ENCODE measurements at regions not wholly inside any gene's neighbourhood (a gene's known extent, or its start where the extent isn't known, plus 50 kb on each side); places are given as distances from the start of the nearest gene placed in this dataset.

- H3K4ac ChIP-seq (ENCODE audit: low read depth in 1 of 2, low read length in 2 of 2), result no peak overlapping the region
- no peaks in the 10 kb centered on the region for H3K4me1 ChIP-seq (ENCODE audit: control insufficient read depth, insufficient read depth, low read depth, low read length)
- no peaks in the 10 kb centered on the region for H3K27me3 ChIP-seq (ENCODE audit: control insufficient read depth in 1 of 2, insufficient read depth in 1 of 2, low read length in 2 of 2)
- no peak overlapping the region for H2BK5ac ChIP-seq (ENCODE audit: low read depth, low read length, poor library complexity, severe bottlenecking)
- 93% methylated on average over 5 of the region's 5 CpGs for WGBS
- no peak overlapping the region for H3K4me2 ChIP-seq (ENCODE audit: low read length, poor library complexity, severe bottlenecking)
- no peak overlapping the region for H3K23ac ChIP-seq (ENCODE audit: low read length in 2 of 2)
- no peaks in the 10 kb centered on the region for H3K79me1 ChIP-seq (replicated peaks; ENCODE audit: low read length, poor library complexity, severe bottlenecking)
- no peak overlapping the region for H2BK120ac ChIP-seq (ENCODE audit: low read depth, low read length)
- H2AFZ ChIP-seq (ENCODE audit: low read depth, low read length), result no peak overlapping the region
- no peak overlapping the region for H3K18ac ChIP-seq (ENCODE audit: low read depth in 1 of 2, low read length in 2 of 2)
- no peak for DNase-seq
- no peak overlapping the region for H2BK12ac ChIP-seq (ENCODE audit: low read length in 2 of 2)
- no peaks in the 10 kb centered on the region for H3K36me3 ChIP-seq (ENCODE audit: control insufficient read depth in 1 of 2, insufficient read depth in 2 of 2, low read depth in 1 of 2, low read length in 2 of 2)
- no peak overlapping the region for H2BK15ac ChIP-seq (ENCODE audit: low read depth, poor library complexity, severe bottlenecking)
- no peak overlapping the region for H4K8ac ChIP-seq (ENCODE audit: low read length)
- no peaks in the 10 kb centered on the region for H3K9me3 ChIP-seq (ENCODE audit: control insufficient read depth, low read length)
- H3K4me3 ChIP-seq (ENCODE audit: insufficient read depth in 1 of 2, low read depth in 1 of 2, low read length in 2 of 2), result no peak overlapping the region
- no peak overlapping the region for H4K91ac ChIP-seq (ENCODE audit: low read length)
- no peak overlapping the region for H3K14ac ChIP-seq (ENCODE audit: low read length in 2 of 2)
- no peak overlapping the region for H2AK5ac ChIP-seq (ENCODE audit: low read length, severe bottlenecking)
- no peak overlapping the region for H3K9ac ChIP-seq (ENCODE audit: low read length)
- H3K27ac ChIP-seq (ENCODE audit: low read length, poor library complexity, severe bottlenecking), result no peak overlapping the region
Measured at GRCh38 chr11:130694488-130695045, 221.7 kb downstream of the SNX19 start.

- Histone ChIP-seq H3K79me1 (replicated peaks; ENCODE audit: low read length, poor library complexity, severe bottlenecking) (no peaks in the 10 kb centered on the region), H3K9me3 (ENCODE audit: control insufficient read depth, low read length) (no peaks in the 10 kb centered on the region), H3K9ac (ENCODE audit: low read length) (no peak overlapping the region), H2AK5ac (ENCODE audit: low read length, severe bottlenecking) (no peak overlapping the region), H3K36me3 (ENCODE audit: control insufficient read depth in 1 of 2, insufficient read depth in 2 of 2, low read depth in 1 of 2, low read length in 2 of 2) (no peaks in the 10 kb centered on the region), H4K8ac (ENCODE audit: low read length) (peak overlapping the region; percentile 15), H3K27ac (ENCODE audit: low read length, poor library complexity, severe bottlenecking) (no peak overlapping the region), H2BK12ac (ENCODE audit: low read length in 2 of 2) (no peak overlapping the region), H3K4me1 (ENCODE audit: control insufficient read depth, insufficient read depth, low read depth, low read length) (no peaks in the 10 kb centered on the region), H2BK15ac (ENCODE audit: low read depth, poor library complexity, severe bottlenecking) (no peak overlapping the region), H3K4me3 (ENCODE audit: insufficient read depth in 1 of 2, low read depth in 1 of 2, low read length in 2 of 2) (no peak overlapping the region), H2BK120ac (ENCODE audit: low read depth, low read length) (no peak overlapping the region), H2BK5ac (ENCODE audit: low read depth, low read length, poor library complexity, severe bottlenecking) (no peak overlapping the region), H4K91ac (ENCODE audit: low read length) (no peak overlapping the region), H3K27me3 (ENCODE audit: control insufficient read depth in 1 of 2, insufficient read depth in 1 of 2, low read length in 2 of 2) (no peaks in the 10 kb centered on the region), H3K18ac (ENCODE audit: low read depth in 1 of 2, low read length in 2 of 2) (no peak overlapping the region), H3K4ac (ENCODE audit: low read depth in 1 of 2, low read length in 2 of 2) (peak overlapping the region in 1 of 2 experiments; percentile 51), H3K4me2 (ENCODE audit: low read length, poor library complexity, severe bottlenecking) (no peak overlapping the region), H3K23ac (ENCODE audit: low read length in 2 of 2) (no peak overlapping the region), H3K14ac (ENCODE audit: low read length in 2 of 2) (no peak overlapping the region), H2AFZ (ENCODE audit: low read depth, low read length) (no peak overlapping the region)
- DNase-seq, result no peak
- 92% methylated on average over 10 of the region's 10 CpGs for WGBS
Measured at GRCh38 chr11:130698174-130698573, 218.1 kb downstream of the SNX19 start.

GRCh38 chr11:130699561-130699960, 216.7 kb downstream of the SNX19 start:
- no peak overlapping the region for H2AFZ ChIP-seq (ENCODE audit: low read depth, low read length)
- H3K4me1 ChIP-seq (ENCODE audit: control insufficient read depth, insufficient read depth, low read depth, low read length), result no peaks in the 10 kb centered on the region
- no peak overlapping the region for H3K4me2 ChIP-seq (ENCODE audit: low read length, poor library complexity, severe bottlenecking)
- no peak overlapping the region for H2AK5ac ChIP-seq (ENCODE audit: low read length, severe bottlenecking)
- H3K4ac ChIP-seq (ENCODE audit: low read depth in 1 of 2, low read length in 2 of 2), result no peak overlapping the region
- no peak overlapping the region for H2BK120ac ChIP-seq (ENCODE audit: low read depth, low read length)
- H3K27ac ChIP-seq (ENCODE audit: low read length, poor library complexity, severe bottlenecking), result no peak overlapping the region
- no peak overlapping the region for H2BK12ac ChIP-seq (ENCODE audit: low read length in 2 of 2)
- H2BK15ac ChIP-seq (ENCODE audit: low read depth, poor library complexity, severe bottlenecking), result no peak overlapping the region
- peaks cover 0 to 3% of the 10 kb centered on the region in 2 experiments for H3K36me3 ChIP-seq (ENCODE audit: control insufficient read depth in 1 of 2, insufficient read depth in 2 of 2, low read depth in 1 of 2, low read length in 2 of 2)
- 96% methylated on average over 7 of the region's 7 CpGs for WGBS
- no peak overlapping the region for H3K9ac ChIP-seq (ENCODE audit: low read length)
- H3K14ac ChIP-seq (ENCODE audit: low read length in 2 of 2), result no peak overlapping the region
- no peak overlapping the region for H4K91ac ChIP-seq (ENCODE audit: low read length)
- DNase-seq, result no peak
- no peaks in the 10 kb centered on the region for H3K9me3 ChIP-seq (ENCODE audit: control insufficient read depth, low read length)
- H4K8ac ChIP-seq (ENCODE audit: low read length), result no peak overlapping the region
- H3K4me3 ChIP-seq (ENCODE audit: insufficient read depth in 1 of 2, low read depth in 1 of 2, low read length in 2 of 2), result no peak overlapping the region
- no peak overlapping the region for H3K18ac ChIP-seq (ENCODE audit: low read depth in 1 of 2, low read length in 2 of 2)
- no peak overlapping the region for H3K23ac ChIP-seq (ENCODE audit: low read length in 2 of 2)
- no peak overlapping the region for H2BK5ac ChIP-seq (ENCODE audit: low read depth, low read length, poor library complexity, severe bottlenecking)
- no peaks in the 10 kb centered on the region for H3K27me3 ChIP-seq (ENCODE audit: control insufficient read depth in 1 of 2, insufficient read depth in 1 of 2, low read length in 2 of 2)
- no peaks in the 10 kb centered on the region for H3K79me1 ChIP-seq (replicated peaks; ENCODE audit: low read length, poor library complexity, severe bottlenecking)

- Histone ChIP-seq H3K9me3 (ENCODE audit: control insufficient read depth, low read length) (no peaks in the 10 kb centered on the region), H3K4me3 (ENCODE audit: insufficient read depth in 1 of 2, low read depth in 1 of 2, low read length in 2 of 2) (no peak overlapping the region), H3K4me2 (ENCODE audit: low read length, poor library complexity, severe bottlenecking) (no peak overlapping the region), H3K14ac (ENCODE audit: low read length in 2 of 2) (no peak overlapping the region), H3K36me3 (ENCODE audit: control insufficient read depth in 1 of 2, insufficient read depth in 2 of 2, low read depth in 1 of 2, low read length in 2 of 2) (peaks cover 0 to 3% of the 10 kb centered on the region in 2 experiments), H4K91ac (ENCODE audit: low read length) (no peak overlapping the region), H3K4me1 (ENCODE audit: control insufficient read depth, insufficient read depth, low read depth, low read length) (no peaks in the 10 kb centered on the region), H3K27me3 (ENCODE audit: control insufficient read depth in 1 of 2, insufficient read depth in 1 of 2, low read length in 2 of 2) (no peaks in the 10 kb centered on the region), H4K8ac (ENCODE audit: low read length) (no peak overlapping the region), H2AFZ (ENCODE audit: low read depth, low read length) (no peak overlapping the region), H2BK5ac (ENCODE audit: low read depth, low read length, poor library complexity, severe bottlenecking) (no peak overlapping the region), H3K79me1 (replicated peaks; ENCODE audit: low read length, poor library complexity, severe bottlenecking) (no peaks in the 10 kb centered on the region), H2BK120ac (ENCODE audit: low read depth, low read length) (no peak overlapping the region), H2AK5ac (ENCODE audit: low read length, severe bottlenecking) (no peak overlapping the region), H3K9ac (ENCODE audit: low read length) (no peak overlapping the region), H3K23ac (ENCODE audit: low read length in 2 of 2) (no peak overlapping the region), H3K18ac (ENCODE audit: low read depth in 1 of 2, low read length in 2 of 2) (no peak overlapping the region), H2BK15ac (ENCODE audit: low read depth, poor library complexity, severe bottlenecking) (no peak overlapping the region), H2BK12ac (ENCODE audit: low read length in 2 of 2) (no peak overlapping the region), H3K27ac (ENCODE audit: low read length, poor library complexity, severe bottlenecking) (no peak overlapping the region), H3K4ac (ENCODE audit: low read depth in 1 of 2, low read length in 2 of 2) (no peak overlapping the region)
- no peak for DNase-seq
Measured at GRCh38 chr11:130700092-130700491, 216.2 kb downstream of the SNX19 start.
